Prostate gland (tissue), 2 donors: ENCODE measurements at regions not wholly inside any gene's neighbourhood (a gene's known extent, or its start where the extent isn't known, plus 50 kb on each side); places are given as distances from the start of the nearest gene placed in this dataset.

ENCODE experiments used
- CTCF ChIP-seq, 4 experiments: fragments of 200-600 bp in 2 of 4; fragments of 450-650 bp in 2 of 4; sonication (generic) in 2 of 4; IDR thresholded peaks; 1 replicate in 3 of 4; 2 replicates in 1 of 4; pipeline ENCODE4 v1.5.1; 2016 to 2019; ENCODE audit warnings: antibody characterized with exemption in 4 of 4, mild to moderate bottlenecking in 2 of 4, moderate library complexity in 2 of 4
- POLR2AphosphoS5 ChIP-seq: sonication (generic); formaldehyde crosslinking; IDR thresholded peaks from one replicate; pipeline ENCODE4 v1.6.1; 2017; ENCODE audit warnings: antibody characterized with exemption

DNA sequence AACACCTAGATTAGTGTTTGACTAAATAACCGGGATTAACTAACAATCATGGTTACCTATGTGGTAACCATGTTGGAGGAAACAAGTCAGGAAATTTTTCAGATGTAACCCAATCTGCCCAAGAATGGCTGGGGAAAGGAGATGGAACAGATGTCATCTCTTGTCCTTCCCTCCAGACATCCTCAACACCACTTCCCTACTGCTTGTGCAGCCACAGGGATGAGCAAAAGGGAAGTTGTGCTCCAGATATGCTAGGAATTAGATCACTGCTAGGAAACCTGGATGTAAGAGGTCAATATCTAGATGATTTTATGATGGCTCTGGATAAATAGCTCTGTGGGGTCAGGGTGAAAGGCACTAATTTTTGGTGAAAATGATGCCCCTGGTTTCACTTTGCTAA lies 61.3 kb upstream of the ELL2 start:
- TF ChIP-seq POLR2AphosphoS5 (no peak), CTCF (IDR thresholded peaks at IDR 0.05) (no peak)
